ENCODE measurements at regions not wholly inside any gene's neighbourhood (a gene's known extent, or its start where the extent isn't known, plus 50 kb on each side); places are given as distances from the start of the nearest gene placed in this dataset.
"Not testable (repeated sequence)": the region's sequence is repeated elsewhere in the genome, so short reads cannot be mapped to it uniquely, and the experiment has no call there.

- in situ Hi-C loops (cut with HindIII; ENCODE audit: low pct_unique_long_range_greater_than_20kb, low sequenced_read_pairs), result no loop called here
- no peak for DNase-seq (ENCODE audit: low read depth)
Observed at GRCh38 chr3:168736202-168736601, 640.5 kb upstream of the GOLIM4 start.

GRCh38 chr3:168730073-168730472 is 634.3 kb upstream of the GOLIM4 start:
- DNase-seq (ENCODE audit: low read depth), result no peak
- in situ Hi-C loops (cut with HindIII; ENCODE audit: low pct_unique_long_range_greater_than_20kb, low sequenced_read_pairs), result no loop called here

GRCh38 chr3:168722091-168722490 is 626.4 kb upstream of the GOLIM4 start:
- in situ Hi-C loops (cut with HindIII; ENCODE audit: low pct_unique_long_range_greater_than_20kb, low sequenced_read_pairs), result no loop called here

GRCh38 chr3:168714609-168715240 is 619.0 kb upstream of the GOLIM4 start:
- in situ Hi-C loops (cut with HindIII; ENCODE audit: low pct_unique_long_range_greater_than_20kb, low sequenced_read_pairs), result no loop called here
- DNase-seq (ENCODE audit: low read depth), result no peak

More at GRCh38 chr3:168722091-168722490, 626.4 kb upstream of the GOLIM4 start:
- DNase-seq (ENCODE audit: low read depth), result no peak

GRCh38 chr3:168709073-168709472 is 613.3 kb upstream of the GOLIM4 start:
- in situ Hi-C loops (cut with HindIII; ENCODE audit: low pct_unique_long_range_greater_than_20kb, low sequenced_read_pairs), result no loop called here
- no peak for DNase-seq (ENCODE audit: low read depth)

- in situ Hi-C loops (cut with HindIII; ENCODE audit: low pct_unique_long_range_greater_than_20kb, low sequenced_read_pairs), result no loop called here
- no peak for DNase-seq (ENCODE audit: low read depth)
Observed at GRCh38 chr3:168707900-168708299, 612.2 kb upstream of the GOLIM4 start.

GRCh38 chr3:168705412-168705811 is 609.7 kb upstream of the GOLIM4 start:
- no peak for DNase-seq (ENCODE audit: low read depth)
- in situ Hi-C loops (cut with HindIII; ENCODE audit: low pct_unique_long_range_greater_than_20kb, low sequenced_read_pairs), result no loop called here

- no peak for DNase-seq (ENCODE audit: low read depth)
- in situ Hi-C loops (cut with HindIII; ENCODE audit: low pct_unique_long_range_greater_than_20kb, low sequenced_read_pairs), result no loop called here
Observed at GRCh38 chr3:168696051-168696450, 600.3 kb upstream of the GOLIM4 start.

GRCh38 chr3:168693870-168694269 is 598.1 kb upstream of the GOLIM4 start:
- in situ Hi-C loops (cut with HindIII; ENCODE audit: low pct_unique_long_range_greater_than_20kb, low sequenced_read_pairs), result no loop called here
- DNase-seq (ENCODE audit: low read depth), result no peak

- no peak for DNase-seq (ENCODE audit: low read depth)
- in situ Hi-C loops (cut with HindIII; ENCODE audit: low pct_unique_long_range_greater_than_20kb, low sequenced_read_pairs), result no loop called here
Observed at GRCh38 chr3:168688267-168688666, 592.5 kb upstream of the GOLIM4 start.

- in situ Hi-C loops (cut with HindIII; ENCODE audit: low pct_unique_long_range_greater_than_20kb, low sequenced_read_pairs), result no loop called here
- no peak for DNase-seq (ENCODE audit: low read depth)
Observed at GRCh38 chr3:168684519-168684918, 588.8 kb upstream of the GOLIM4 start.

- no peak for DNase-seq (ENCODE audit: low read depth)
- in situ Hi-C loops (cut with HindIII; ENCODE audit: low pct_unique_long_range_greater_than_20kb, low sequenced_read_pairs), result no loop called here
Observed at GRCh38 chr3:168678730-168679129, 583.0 kb upstream of the GOLIM4 start.

- DNase-seq (ENCODE audit: low read depth), result no peak
- in situ Hi-C loops (cut with HindIII; ENCODE audit: low pct_unique_long_range_greater_than_20kb, low sequenced_read_pairs), result no loop called here
Observed at GRCh38 chr3:168671091-168671490, 575.4 kb upstream of the GOLIM4 start.

- DNase-seq (ENCODE audit: low read depth); in situ Hi-C loops (cut with HindIII; ENCODE audit: low pct_unique_long_range_greater_than_20kb, low sequenced_read_pairs): not testable (repeated sequence)
Observed at GRCh38 chr3:168660879-168661657, 565.3 kb upstream of the GOLIM4 start.

- no peak for DNase-seq (ENCODE audit: low read depth)
- in situ Hi-C loops (cut with HindIII; ENCODE audit: low pct_unique_long_range_greater_than_20kb, low sequenced_read_pairs), result no loop called here
Observed at GRCh38 chr3:168659015-168659414, 563.3 kb upstream of the GOLIM4 start.

- in situ Hi-C loops (cut with HindIII; ENCODE audit: low pct_unique_long_range_greater_than_20kb, low sequenced_read_pairs), result no loop called here
- DNase-seq (ENCODE audit: low read depth), result no peak
Observed at GRCh38 chr3:168655611-168656010, 559.9 kb upstream of the GOLIM4 start.

- in situ Hi-C loops (cut with HindIII; ENCODE audit: low pct_unique_long_range_greater_than_20kb, low sequenced_read_pairs), result no loop called here
Observed at GRCh38 chr3:168654700-168655099, 559.0 kb upstream of the GOLIM4 start.

GRCh38 chr3:168653255-168653654 is 557.5 kb upstream of the GOLIM4 start:
- in situ Hi-C loops (cut with HindIII; ENCODE audit: low pct_unique_long_range_greater_than_20kb, low sequenced_read_pairs), result no loop called here
- no peak for DNase-seq (ENCODE audit: low read depth)

More at GRCh38 chr3:168654700-168655099, 559.0 kb upstream of the GOLIM4 start:
- no peak for DNase-seq (ENCODE audit: low read depth)

GRCh38 chr3:168648321-168648720 is 552.6 kb upstream of the GOLIM4 start:
- in situ Hi-C loops (cut with HindIII; ENCODE audit: low pct_unique_long_range_greater_than_20kb, low sequenced_read_pairs), result no loop called here
- DNase-seq (ENCODE audit: low read depth), result no peak

- DNase-seq (ENCODE audit: low read depth), result no peak
- in situ Hi-C loops (cut with HindIII; ENCODE audit: low pct_unique_long_range_greater_than_20kb, low sequenced_read_pairs), result no loop called here
Observed at GRCh38 chr3:168647582-168647981, 551.9 kb upstream of the GOLIM4 start.

Data from Caki2 (cell line).